Glutamatergic neuron (in vitro differentiated cells): ENCODE measurements at regions not wholly inside any gene's neighbourhood (a gene's known extent, or its start where the extent isn't known, plus 50 kb on each side); places are given as distances from the start of the nearest gene placed in this dataset.

Source experiments
- DNase-seq: peaks from one replicate; pipeline ENCODE4 v3.0.0; 2022
- H3K27ac Mint-ChIP-seq: one replicate; pipeline ENCODE4 v1.8.0; 2020; ENCODE audit warnings: mild to moderate bottlenecking, mixed read lengths, inconsistent platforms; ENCODE audit not compliant: unreplicated experiment
- H3K27me3 Mint-ChIP-seq: one replicate; pipeline ENCODE4 v1.8.0; 2020; ENCODE audit warnings: mild to moderate bottlenecking, moderate library complexity, mixed read lengths, inconsistent platforms; ENCODE audit not compliant: unreplicated experiment
- H3K36me3 Mint-ChIP-seq: one replicate; pipeline ENCODE4 v1.8.0; 2020; ENCODE audit warnings: mild to moderate bottlenecking, mixed read lengths, inconsistent platforms; ENCODE audit not compliant: unreplicated experiment
- H3K4me1 Mint-ChIP-seq: one replicate; pipeline ENCODE4 v1.8.0; 2020; ENCODE audit warnings: mild to moderate bottlenecking, low read depth, mixed read lengths, inconsistent platforms; ENCODE audit not compliant: unreplicated experiment
- H3K4me3 Mint-ChIP-seq: one replicate; pipeline ENCODE4 v1.8.0; 2020; ENCODE audit warnings: mild to moderate bottlenecking, mixed read lengths, inconsistent platforms; ENCODE audit not compliant: unreplicated experiment
- H3K9me3 Mint-ChIP-seq: one replicate; pipeline ENCODE4 v1.8.0; 2020; ENCODE audit warnings: mild to moderate bottlenecking, moderate library complexity, mixed read lengths, inconsistent platforms; ENCODE audit not compliant: unreplicated experiment
- TF ChIP-seq, protein P1 (sequence below): fragments of 200-600 bp; sonication (generic); IDR thresholded peaks from one replicate; pipeline ENCODE4 v1.5.0; 2021; ENCODE audit not compliant: partially characterized antibody, unreplicated experiment

DNA sequence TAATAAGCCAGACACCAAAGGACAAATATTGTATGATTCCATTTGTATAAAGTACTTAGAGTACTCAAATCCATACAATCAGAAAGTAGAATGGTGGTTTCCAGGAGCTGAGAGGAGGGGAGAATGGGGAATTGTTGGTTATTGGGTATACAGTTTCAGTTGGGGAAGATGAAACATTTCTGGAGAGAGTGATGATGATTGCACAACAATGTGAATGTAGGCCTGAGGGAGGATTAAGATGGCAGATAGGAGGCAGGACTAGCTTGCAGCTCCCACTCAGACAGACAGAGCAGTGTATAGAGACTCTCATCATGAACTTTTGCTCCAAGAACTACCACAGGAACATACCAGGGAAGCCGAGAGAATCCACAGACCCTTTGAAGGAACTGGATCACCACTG lies 75.7 kb upstream of the PAK3 start:
- Mint-ChIP-seq H3K27me3 (peaks cover 1% of the 10 kb centered on the region), H3K4me3 (no peak overlapping the region), H3K4me1 (no peaks in the 10 kb centered on the region), H3K36me3 (peaks cover 3% of the 10 kb centered on the region), H3K27ac (no peak overlapping the region), H3K9me3 (no peaks in the 10 kb centered on the region)
- TF ChIP-seq, protein P1, sequence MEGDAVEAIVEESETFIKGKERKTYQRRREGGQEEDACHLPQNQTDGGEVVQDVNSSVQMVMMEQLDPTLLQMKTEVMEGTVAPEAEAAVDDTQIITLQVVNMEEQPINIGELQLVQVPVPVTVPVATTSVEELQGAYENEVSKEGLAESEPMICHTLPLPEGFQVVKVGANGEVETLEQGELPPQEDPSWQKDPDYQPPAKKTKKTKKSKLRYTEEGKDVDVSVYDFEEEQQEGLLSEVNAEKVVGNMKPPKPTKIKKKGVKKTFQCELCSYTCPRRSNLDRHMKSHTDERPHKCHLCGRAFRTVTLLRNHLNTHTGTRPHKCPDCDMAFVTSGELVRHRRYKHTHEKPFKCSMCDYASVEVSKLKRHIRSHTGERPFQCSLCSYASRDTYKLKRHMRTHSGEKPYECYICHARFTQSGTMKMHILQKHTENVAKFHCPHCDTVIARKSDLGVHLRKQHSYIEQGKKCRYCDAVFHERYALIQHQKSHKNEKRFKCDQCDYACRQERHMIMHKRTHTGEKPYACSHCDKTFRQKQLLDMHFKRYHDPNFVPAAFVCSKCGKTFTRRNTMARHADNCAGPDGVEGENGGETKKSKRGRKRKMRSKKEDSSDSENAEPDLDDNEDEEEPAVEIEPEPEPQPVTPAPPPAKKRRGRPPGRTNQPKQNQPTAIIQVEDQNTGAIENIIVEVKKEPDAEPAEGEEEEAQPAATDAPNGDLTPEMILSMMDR, result no peak
- DNase-seq, result no peak

DNA sequence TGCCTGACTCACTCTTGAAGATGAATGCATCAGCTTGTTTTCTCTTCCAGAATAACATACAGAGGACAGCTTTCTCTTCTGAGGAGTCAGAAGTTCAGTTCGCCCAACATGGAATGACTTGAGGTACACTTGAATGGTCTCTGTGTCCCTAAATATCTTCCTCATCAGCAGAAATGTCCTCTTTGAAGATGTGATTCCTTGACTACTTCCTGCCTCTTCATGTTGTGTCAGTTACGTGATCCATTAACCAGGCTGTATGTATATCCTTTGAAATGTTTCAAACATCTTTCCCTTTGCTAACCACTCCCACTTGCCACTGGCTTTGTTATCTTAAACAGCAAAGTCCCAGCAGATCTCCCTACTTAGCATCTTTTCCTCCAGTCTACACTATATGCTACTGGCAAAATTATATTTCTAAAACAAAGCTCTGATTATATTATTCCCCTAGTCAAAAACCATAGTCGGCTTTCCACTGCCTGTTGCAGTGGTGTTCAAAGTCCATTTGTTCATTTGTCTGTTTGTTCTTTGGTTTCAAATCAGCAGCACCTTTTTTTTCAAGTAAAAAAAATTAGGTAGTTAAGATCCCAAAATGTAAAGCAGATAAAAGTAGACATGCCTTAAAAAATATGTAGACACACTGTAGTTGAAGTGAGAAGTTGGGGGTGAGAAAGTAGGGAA lies 82.1 kb upstream of the PAK3 start:
- no peaks in the 10 kb centered on the region for H3K9me3 Mint-ChIP-seq
- H3K36me3 Mint-ChIP-seq, result no peaks in the 10 kb centered on the region
- no peaks in the 10 kb centered on the region for H3K27me3 Mint-ChIP-seq
- TF ChIP-seq, protein P1, result no peak
- H3K27ac Mint-ChIP-seq, result no peak overlapping the region
- no peak overlapping the region for H3K4me3 Mint-ChIP-seq
- H3K4me1 Mint-ChIP-seq, result peaks cover 2% of the 10 kb centered on the region
- no peak for DNase-seq

DNA sequence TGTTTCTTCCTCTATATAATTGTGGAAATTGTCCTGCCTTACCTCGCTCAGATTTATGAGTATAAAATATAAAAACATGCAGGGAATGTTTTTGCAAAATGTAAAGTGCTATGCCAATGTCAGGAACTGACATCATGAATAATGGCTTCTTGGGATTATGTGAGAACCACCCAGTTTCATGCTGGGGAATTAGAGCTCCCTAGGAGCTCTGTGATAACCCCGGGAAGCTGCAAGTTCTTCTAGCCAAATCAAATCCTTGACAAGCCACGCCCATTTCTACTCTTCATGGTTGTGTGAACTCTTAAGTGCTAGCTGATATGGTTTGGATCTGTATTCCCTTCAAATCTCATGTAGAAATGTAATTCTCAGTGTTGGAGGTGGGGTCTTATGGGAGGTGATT lies 85.9 kb upstream of the PAK3 start:
- H3K27me3 Mint-ChIP-seq, result no peaks in the 10 kb centered on the region

DNA sequence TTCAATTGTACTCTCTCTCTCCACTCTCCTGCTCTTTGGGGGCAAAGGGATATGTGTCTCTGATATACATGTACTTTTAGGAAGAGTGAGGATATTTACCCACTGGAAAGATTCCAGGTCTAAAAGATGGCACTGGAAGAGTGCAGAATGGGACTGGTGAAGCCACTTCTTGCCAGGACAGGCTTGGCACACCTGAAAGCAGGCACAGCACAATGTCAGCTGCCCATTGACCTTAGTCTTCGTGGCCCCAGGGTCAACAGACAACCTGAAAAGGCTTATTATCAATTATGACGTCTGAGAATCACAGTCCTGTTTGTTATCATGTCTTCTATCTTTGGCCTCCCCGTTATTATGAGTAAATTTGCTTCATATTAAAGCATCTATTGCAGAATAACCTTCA lies 86.7 kb upstream of the PAK3 start:
- H3K4me1 Mint-ChIP-seq, result peaks cover 6% of the 10 kb centered on the region
- H3K4me3 Mint-ChIP-seq, result no peak overlapping the region
- TF ChIP-seq, protein P1, result no peak
- no peak for DNase-seq
- H3K9me3 Mint-ChIP-seq, result peaks cover 2% of the 10 kb centered on the region
- no peaks in the 10 kb centered on the region for H3K27me3 Mint-ChIP-seq
- no peak overlapping the region for H3K27ac Mint-ChIP-seq
- no peaks in the 10 kb centered on the region for H3K36me3 Mint-ChIP-seq

More for the DNA sequence above, 85.9 kb upstream of the PAK3 start:
- no peak for DNase-seq
- H3K9me3 Mint-ChIP-seq, result peaks cover 2% of the 10 kb centered on the region
- H3K4me3 Mint-ChIP-seq, result no peak overlapping the region
- no peaks in the 10 kb centered on the region for H3K36me3 Mint-ChIP-seq
- peaks cover 4% of the 10 kb centered on the region for H3K4me1 Mint-ChIP-seq
- H3K27ac Mint-ChIP-seq, result no peak overlapping the region
- TF ChIP-seq, protein P1, result no peak

DNA sequence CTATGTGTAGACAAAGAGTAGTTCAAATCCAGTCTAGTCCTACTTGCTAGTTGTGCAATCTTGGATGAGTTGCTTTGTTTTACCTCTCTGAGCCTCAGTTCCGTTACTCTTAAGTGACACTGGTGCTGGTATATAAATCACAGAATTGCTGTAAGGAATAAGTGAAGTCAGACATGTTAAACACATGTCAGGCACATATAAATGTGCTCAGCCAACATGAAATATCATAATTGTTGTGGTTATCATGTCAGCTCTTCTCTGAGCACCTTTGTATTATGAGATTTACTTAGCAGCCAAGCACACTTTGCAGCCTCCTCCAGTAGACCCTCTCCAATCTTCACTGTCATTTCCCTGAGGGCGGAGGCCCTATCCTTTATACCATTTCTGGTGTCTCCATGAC lies 87.9 kb upstream of the PAK3 start:
- H3K9me3 Mint-ChIP-seq, result peaks cover 2% of the 10 kb centered on the region
- no peak for DNase-seq
- TF ChIP-seq, protein P1, result no peak
- H3K27me3 Mint-ChIP-seq, result no peaks in the 10 kb centered on the region
- peaks cover 11% of the 10 kb centered on the region for H3K4me1 Mint-ChIP-seq
- H3K36me3 Mint-ChIP-seq, result no peaks in the 10 kb centered on the region
- peak overlapping the region; percentile 25 for H3K27ac Mint-ChIP-seq
- H3K4me3 Mint-ChIP-seq, result no peak overlapping the region
